Neural cell (in vitro differentiated cells): ENCODE measurements at regions not wholly inside any gene's neighbourhood (a gene's known extent, or its start where the extent isn't known, plus 50 kb on each side); places are given as distances from the start of the nearest gene placed in this dataset.

ENCODE experiments used
- H2AFZ ChIP-seq: fragments of 200-600, 300-800 bp; sonication (generic), shearing (Covaris generic); 2 replicates; pipeline ENCODE4 v1.6.0; 2014; ENCODE audit warnings: low read depth, mild to moderate bottlenecking, antibody characterized with exemption, low read length, moderate library complexity
- H3F3A ChIP-seq: fragments of 200-600 bp; shearing (Covaris generic); 2 replicates; pipeline ENCODE4 v1.6.1; 2016; ENCODE audit warnings: mild to moderate bottlenecking, moderate library complexity, mixed read lengths, antibody characterized with exemption, low read length; ENCODE audit not compliant: insufficient read depth, poor library complexity, severe bottlenecking
- H3K27ac ChIP-seq: fragments of 200-600, 300-800 bp; sonication (generic), shearing (Covaris generic); 2 replicates; pipeline ENCODE4 v1.5.1; 2014; ENCODE audit warnings: mild to moderate bottlenecking, low read length, moderate library complexity
- H3K27me3 ChIP-seq: fragments of 300-800, 200-600 bp; sonication (generic), shearing (Covaris generic); 2 replicates; pipeline ENCODE4 v1.6.0; 2014; ENCODE audit warnings: mild to moderate bottlenecking, low read depth, low read length, moderate library complexity; ENCODE audit not compliant: insufficient read depth
- H3K36me3 ChIP-seq: fragments of 300-800, 200-600 bp; sonication (generic), shearing (Covaris generic); 2 replicates; pipeline ENCODE4 v1.5.1; 2014; ENCODE audit warnings: mild to moderate bottlenecking, antibody characterized with exemption, low read length, moderate library complexity; ENCODE audit not compliant: insufficient read depth
- H3K4me2 ChIP-seq: fragments of 300-800, 200-600 bp; sonication (generic), shearing (Covaris generic); 2 replicates; pipeline ENCODE4 v1.6.0; 2014; ENCODE audit warnings: mild to moderate bottlenecking, low read length
- H3K4me3 ChIP-seq: fragments of 300-800, 200-600 bp; sonication (generic), shearing (Covaris generic); 2 replicates; pipeline ENCODE4 v1.5.1; 2014; ENCODE audit warnings: mild to moderate bottlenecking, low read length, moderate library complexity
- H3K79me2 ChIP-seq: fragments of 200-600 bp; shearing (Covaris generic); replicated peaks from 2 replicates; pipeline ENCODE4 v1.6.0; 2014; ENCODE audit warnings: mild to moderate bottlenecking, low read length, moderate library complexity; ENCODE audit not compliant: insufficient read depth
- H3K9ac ChIP-seq: fragments of 300-800, 200-600 bp; sonication (generic), shearing (Covaris generic); 2 replicates; pipeline ENCODE4 v1.6.1; 2016; ENCODE audit warnings: mild to moderate bottlenecking, low read length, mixed read lengths
- H3K9me2 ChIP-seq: fragments of 200-600 bp; shearing (Covaris generic); 2 replicates; pipeline ENCODE4 v1.6.1; 2016; ENCODE audit warnings: mild to moderate bottlenecking, low read length, mixed read lengths; ENCODE audit not compliant: insufficient read depth
- H3K9me3 ChIP-seq: fragments of 200-600, 300-800 bp; sonication (generic), shearing (Covaris generic); 2 replicates; pipeline ENCODE4 v1.6.1; 2016; ENCODE audit warnings: mild to moderate bottlenecking, mixed run types, low read length, moderate library complexity, mixed read lengths
- H4K20me1 ChIP-seq: fragments of 200-600 bp; shearing (Covaris generic); 2 replicates; pipeline ENCODE4 v1.6.1; 2016; ENCODE audit warnings: mild to moderate bottlenecking, mixed run types; ENCODE audit not compliant: insufficient read depth
- CTCF ChIP-seq: fragments of 450-650 bp; IDR thresholded peaks from 2 replicates; pipeline ENCODE4 v1.5.1; 2014; ENCODE audit warnings: antibody characterized with exemption, mild to moderate bottlenecking, moderate library complexity; ENCODE audit not compliant: poor library complexity, severe bottlenecking
- EP300 ChIP-seq: fragments of 450-650 bp; conservative IDR thresholded peaks from 2 replicates; pipeline ENCODE4 v1.6.1; 2014; ENCODE audit warnings: antibody characterized with exemption, mild to moderate bottlenecking, moderate library complexity; ENCODE audit not compliant: poor library complexity, severe bottlenecking
- EZH2 ChIP-seq: fragments of 200-600, 300-800 bp; shearing (Covaris generic), sonication (generic); IDR thresholded peaks from 2 replicates; pipeline ENCODE4 v1.6.1; 2014; ENCODE audit warnings: antibody characterized with exemption, low read length, borderline replicate concordance, mild to moderate bottlenecking; ENCODE audit not compliant: insufficient read depth, poor library complexity, severe bottlenecking
- MXI1 ChIP-seq: fragments of 450-650 bp; conservative IDR thresholded peaks from 2 replicates; pipeline ENCODE4 v1.6.1; 2014; ENCODE audit warnings: antibody characterized with exemption, mild to moderate bottlenecking; ENCODE audit not compliant: poor library complexity, severe bottlenecking
- POLR2AphosphoS5 ChIP-seq: IDR thresholded peaks from 2 replicates; pipeline ENCODE4 v1.6.1; 2012
- RAD21 ChIP-seq: fragments of 450-650 bp; conservative IDR thresholded peaks from 2 replicates; pipeline ENCODE4 v1.6.1; 2014; ENCODE audit warnings: antibody characterized with exemption, mild to moderate bottlenecking, moderate library complexity
- REST ChIP-seq: IDR thresholded peaks from 2 replicates; pipeline ENCODE4 v1.6.1; 2012; ENCODE audit warnings: borderline replicate concordance
- SMC3 ChIP-seq: fragments of 450-650 bp; conservative IDR thresholded peaks from 2 replicates; pipeline ENCODE4 v1.6.1; 2014; ENCODE audit warnings: antibody characterized with exemption, mild to moderate bottlenecking, moderate library complexity; ENCODE audit not compliant: poor library complexity
- TAF1 ChIP-seq: IDR thresholded peaks from 2 replicates; pipeline ENCODE4 v1.6.1; 2012; ENCODE audit warnings: low read depth

GRCh38 chr14:61918998-61919397 lies 156.8 kb downstream of the SNAPC1 start:
- H3K36me3 ChIP-seq: no peaks in the 10 kb centered on the region
- no peaks in the 10 kb centered on the region for H3F3A ChIP-seq
- TF ChIP-seq REST (no peak), EZH2 (no peak), RAD21 (no peak), CTCF (no peak), EP300 (no peak), MXI1 (no peak), SMC3 (no peak), POLR2AphosphoS5 (no peak), TAF1 (no peak)
- no peaks in the 10 kb centered on the region for H3K27me3 ChIP-seq
- H3K4me2 ChIP-seq: no peak overlapping the region
- no peaks in the 10 kb centered on the region for H3K79me2 ChIP-seq
- no peak overlapping the region for H3K27ac ChIP-seq
- no peaks in the 10 kb centered on the region for H3K9me3 ChIP-seq
- H2AFZ ChIP-seq: no peak overlapping the region
- no peaks in the 10 kb centered on the region for H3K9me2 ChIP-seq
- H3K4me3 ChIP-seq: no peak overlapping the region
- H3K9ac ChIP-seq: no peak overlapping the region
- H4K20me1 ChIP-seq: no peaks in the 10 kb centered on the region

GRCh38 chr14:61923348-61923747 lies 161.1 kb downstream of the SNAPC1 start:
- H3K36me3 ChIP-seq: no peaks in the 10 kb centered on the region
- TF ChIP-seq SMC3: no peak
- TF ChIP-seq CTCF: peak; percentile 11
- no peak for TF ChIP-seq POLR2AphosphoS5
- peak; percentile 33 for TF ChIP-seq RAD21
- no peak for TF ChIP-seq EP300
- no peak for TF ChIP-seq TAF1
- H3F3A ChIP-seq: no peaks in the 10 kb centered on the region

More at GRCh38 chr14:61923348-61923747, 161.1 kb downstream of the SNAPC1 start:
- Histone ChIP-seq H3K9me3 (no peaks in the 10 kb centered on the region), H3K27ac (no peak overlapping the region), H3K4me2 (no peak overlapping the region), H3K27me3 (no peaks in the 10 kb centered on the region), H3K79me2 (no peaks in the 10 kb centered on the region), H4K20me1 (no peaks in the 10 kb centered on the region), H2AFZ (no peak overlapping the region), H3K4me3 (no peak overlapping the region), H3K9ac (no peak overlapping the region), H3K9me2 (no peaks in the 10 kb centered on the region)
